Gastrocnemius medialis (tissue), 4 donors: ENCODE measurements at regions not wholly inside any gene's neighbourhood (a gene's known extent, or its start where the extent isn't known, plus 50 kb on each side); places are given as distances from the start of the nearest gene placed in this dataset.

Experiments used
- POLR2A ChIP-seq, 2 donors: fragments of 450-650 bp; IDR thresholded peaks; one replicate each; pipeline ENCODE4 v1.6.1; 2017; ENCODE audit warnings: antibody characterized with exemption in 2 of 2, mild to moderate bottlenecking in 2 of 2, moderate library complexity in 2 of 2
- TF ChIP-seq, protein P1 (sequence below), 5 experiments: fragments of 450-650 bp in 3 of 5; fragments of 200-600 bp in 2 of 5; sonication (generic) in 2 of 5; IDR thresholded peaks in 4 of 5; conservative IDR thresholded peaks in 1 of 5; 1 replicate in 4 of 5; 2 replicates in 1 of 5; pipeline ENCODE4 v1.5.1; 2016 to 2019; ENCODE audit warnings: antibody characterized with exemption in 5 of 5, mild to moderate bottlenecking in 3 of 5, moderate library complexity in 3 of 5

DNA sequence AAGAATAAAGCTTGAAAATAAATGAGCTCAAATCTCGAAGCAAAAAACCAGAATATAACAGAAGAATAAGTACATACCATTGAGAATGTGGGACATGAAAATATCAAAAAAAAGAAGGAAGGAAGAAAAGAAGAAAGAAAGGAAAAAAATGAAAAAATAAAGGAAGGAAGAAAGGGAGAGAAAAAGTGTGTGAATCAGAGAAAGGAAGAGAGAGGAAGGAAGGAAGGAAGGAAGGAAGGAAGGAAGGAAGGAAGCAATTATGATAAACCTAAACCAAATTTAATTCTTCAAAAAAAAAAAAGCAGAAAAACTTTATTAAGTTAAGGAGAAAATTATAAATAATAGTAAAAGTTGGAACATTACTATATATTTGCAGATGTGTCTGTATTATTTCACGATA lies 949.8 kb downstream of the NLGN4X start:
- TF ChIP-seq, protein P1, sequence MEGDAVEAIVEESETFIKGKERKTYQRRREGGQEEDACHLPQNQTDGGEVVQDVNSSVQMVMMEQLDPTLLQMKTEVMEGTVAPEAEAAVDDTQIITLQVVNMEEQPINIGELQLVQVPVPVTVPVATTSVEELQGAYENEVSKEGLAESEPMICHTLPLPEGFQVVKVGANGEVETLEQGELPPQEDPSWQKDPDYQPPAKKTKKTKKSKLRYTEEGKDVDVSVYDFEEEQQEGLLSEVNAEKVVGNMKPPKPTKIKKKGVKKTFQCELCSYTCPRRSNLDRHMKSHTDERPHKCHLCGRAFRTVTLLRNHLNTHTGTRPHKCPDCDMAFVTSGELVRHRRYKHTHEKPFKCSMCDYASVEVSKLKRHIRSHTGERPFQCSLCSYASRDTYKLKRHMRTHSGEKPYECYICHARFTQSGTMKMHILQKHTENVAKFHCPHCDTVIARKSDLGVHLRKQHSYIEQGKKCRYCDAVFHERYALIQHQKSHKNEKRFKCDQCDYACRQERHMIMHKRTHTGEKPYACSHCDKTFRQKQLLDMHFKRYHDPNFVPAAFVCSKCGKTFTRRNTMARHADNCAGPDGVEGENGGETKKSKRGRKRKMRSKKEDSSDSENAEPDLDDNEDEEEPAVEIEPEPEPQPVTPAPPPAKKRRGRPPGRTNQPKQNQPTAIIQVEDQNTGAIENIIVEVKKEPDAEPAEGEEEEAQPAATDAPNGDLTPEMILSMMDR (IDR thresholded peaks at IDR 0.05 in 4 of 5, conservative IDR thresholded peaks at IDR 0.05 in 1 of 5): no peak
- no peak for TF ChIP-seq POLR2A (IDR thresholded peaks at IDR 0.05)
